Caco-2 (cell line): ENCODE measurements at regions not wholly inside any gene's neighbourhood (a gene's known extent, or its start where the extent isn't known, plus 50 kb on each side); places are given as distances from the start of the nearest gene placed in this dataset.

Experiments used
- BruUV-seq: library from RNA; stranded (reverse); fragments of 400-500 nt; replicated peaks from 2 replicates; lab custom pipeline; 2021; lab: Mats Ljungman, UMichigan
- CTCF ChIA-PET: fragments of 300-600 bp; sonication (Branson Sonifier 250); formaldehyde crosslinking; loops from one replicate; lab custom pipeline; 2022; ENCODE audit warnings: antibody characterized with exemption; lab: Charles Lee
- POLR2A ChIA-PET: fragments of 300-600 bp; sonication (Branson Sonifier 250); formaldehyde crosslinking; loops from one replicate; lab custom pipeline; 2022; ENCODE audit warnings: antibody characterized with exemption; lab: Charles Lee
- DNase-seq, 2 experiments: peaks; one replicate each; pipeline versions ENCODE4 v3.0.0 to v3.0.0-alpha.2; 2020 to 2022
- H3K27me3 ChIP-seq: replicated peaks from 2 replicates; pipeline ENCODE4 v1.6.0; 2011; ENCODE audit warnings: low read length; ENCODE audit not compliant: control insufficient read depth, insufficient read depth
- H3K36me3 ChIP-seq: 2 replicates; pipeline ENCODE4 v1.5.1; 2011; ENCODE audit warnings: low read length; ENCODE audit not compliant: control insufficient read depth, insufficient read depth
- H3K4me1 ChIP-seq: fragments of 250-450 bp; sonication (Bioruptor Pico); 2 replicates; pipeline ENCODE4 v1.5.1; 2020; ENCODE audit warnings: mild to moderate bottlenecking
- H3K4me3 ChIP-seq: 2 replicates; pipeline ENCODE4 v1.5.1; 2011; ENCODE audit warnings: low read depth, mild to moderate bottlenecking, control low read depth, low read length
- H3K9me3 ChIP-seq: fragments of 250-450 bp; sonication (Bioruptor Pico); 2 replicates; pipeline ENCODE4 v1.5.1; 2020; ENCODE audit warnings: mild to moderate bottlenecking, moderate library complexity
- H3K27ac Mint-ChIP-seq: one replicate; pipeline ENCODE4 v1.8.0; 2022; ENCODE audit warnings: mixed read lengths; ENCODE audit not compliant: unreplicated experiment
- H3K27me3 Mint-ChIP-seq: one replicate; pipeline ENCODE4 v1.8.0; 2022; ENCODE audit warnings: mixed read lengths; ENCODE audit not compliant: insufficient read depth, unreplicated experiment
- H3K36me3 Mint-ChIP-seq: one replicate; pipeline ENCODE4 v1.8.0; 2022; ENCODE audit warnings: mild to moderate bottlenecking, mixed read lengths; ENCODE audit not compliant: insufficient read depth, unreplicated experiment
- H3K4me1 Mint-ChIP-seq: one replicate; pipeline ENCODE4 v1.8.0; 2022; ENCODE audit warnings: low read depth, mixed read lengths; ENCODE audit not compliant: unreplicated experiment
- H3K4me3 Mint-ChIP-seq: one replicate; pipeline ENCODE4 v1.8.0; 2022; ENCODE audit warnings: mild to moderate bottlenecking, moderate library complexity, mixed read lengths; ENCODE audit not compliant: unreplicated experiment
- H3K9me3 Mint-ChIP-seq: one replicate; pipeline ENCODE4 v1.8.0; 2022; ENCODE audit warnings: mixed read lengths; ENCODE audit not compliant: unreplicated experiment
- CTCF ChIP-seq, 2 experiments: fragments of 200-600 bp in 1 of 2; IDR thresholded peaks; 1 replicate in 1 of 2; 2 replicates in 1 of 2; pipeline versions ENCODE4 v1.5.1 to v1.8.0; 2011 to 2022; ENCODE audit warnings: antibody characterized with exemption in 1 of 2, control low read depth in 1 of 2, inconsistent platforms in 1 of 2, low read depth in 1 of 2, low read length in 1 of 2, mild to moderate bottlenecking in 1 of 2, moderate library complexity in 1 of 2; ENCODE audit not compliant: insufficient read depth in 1 of 2, severe bottlenecking in 1 of 2, unreplicated experiment in 1 of 2
- intact Hi-C: fragments of 100-400 bp; cut with micrococcal nuclease; formaldehyde crosslinking; loops from one replicate; pipeline ENCODE4 v1.10.0; 2022; ENCODE audit not compliant: unreplicated experiment

GRCh38 chr1:70840260-70840953, 207.2 kb downstream of the PTGER3 start:
- H3K9me3 Mint-ChIP-seq, result no peaks in the 10 kb centered on the region
- H3K27me3 Mint-ChIP-seq, result no peaks in the 10 kb centered on the region
- H3K27ac Mint-ChIP-seq, result no peak overlapping the region
- no peak overlapping the region for H3K4me3 Mint-ChIP-seq
- Histone ChIP-seq H3K36me3 (no peaks in the 10 kb centered on the region), H3K27me3 (no peaks in the 10 kb centered on the region), H3K4me3 (no peak overlapping the region), H3K9me3 (no peaks in the 10 kb centered on the region), H3K4me1 (no peaks in the 10 kb centered on the region)
- POLR2A ChIA-PET, result no interaction called here
- H3K36me3 Mint-ChIP-seq, result no peaks in the 10 kb centered on the region
- intact Hi-C loops, result no loop called here
- no TSS peak for BruUV-seq
- DNase-seq, result no peak
- CTCF ChIA-PET, result no interaction called here
- H3K4me1 Mint-ChIP-seq, result no peaks in the 10 kb centered on the region
- no peak for TF ChIP-seq CTCF (IDR thresholded peaks at IDR 0.05; ENCODE audit: insufficient read depth in 1 of 2, low read depth in 1 of 2, low read length in 1 of 2, severe bottlenecking in 1 of 2, unreplicated experiment in 1 of 2)

- no peaks in the 10 kb centered on the region for H3K36me3 ChIP-seq
- ChIA-PET POLR2A (no interaction called here), CTCF (no interaction called here)
- Mint-ChIP-seq H3K4me1 (no peaks in the 10 kb centered on the region), H3K9me3 (peaks cover 9% of the 10 kb centered on the region), H3K36me3 (no peaks in the 10 kb centered on the region), H3K27me3 (no peaks in the 10 kb centered on the region), H3K27ac (no peak overlapping the region), H3K4me3 (no peak overlapping the region)
- no peaks in the 10 kb centered on the region for H3K4me1 ChIP-seq
- no peak for TF ChIP-seq CTCF (IDR thresholded peaks at IDR 0.05; ENCODE audit: insufficient read depth in 1 of 2, low read depth in 1 of 2, low read length in 1 of 2, severe bottlenecking in 1 of 2, unreplicated experiment in 1 of 2)
- no peaks in the 10 kb centered on the region for H3K9me3 ChIP-seq
- BruUV-seq, result no TSS peak
- intact Hi-C loops, result no loop called here
- no peak overlapping the region for H3K4me3 ChIP-seq
- no peaks in the 10 kb centered on the region for H3K27me3 ChIP-seq
- no peak for DNase-seq
Measured at GRCh38 chr1:70842562-70842961, 205.1 kb downstream of the PTGER3 start.

GRCh38 chr1:70843452-70843851, 204.2 kb downstream of the PTGER3 start:
- Histone ChIP-seq H3K9me3 (no peaks in the 10 kb centered on the region), H3K27me3 (no peaks in the 10 kb centered on the region), H3K4me3 (no peak overlapping the region), H3K36me3 (no peaks in the 10 kb centered on the region), H3K4me1 (no peaks in the 10 kb centered on the region)
- no peak for TF ChIP-seq CTCF (IDR thresholded peaks at IDR 0.05; ENCODE audit: insufficient read depth in 1 of 2, low read depth in 1 of 2, low read length in 1 of 2, severe bottlenecking in 1 of 2, unreplicated experiment in 1 of 2)
- no peak for DNase-seq
- CTCF ChIA-PET, result no interaction called here
- no peak overlapping the region for H3K4me3 Mint-ChIP-seq
- no peaks in the 10 kb centered on the region for H3K27me3 Mint-ChIP-seq
- no peaks in the 10 kb centered on the region for H3K4me1 Mint-ChIP-seq
- H3K27ac Mint-ChIP-seq, result no peak overlapping the region
- POLR2A ChIA-PET, result no interaction called here
- peaks cover 9% of the 10 kb centered on the region for H3K9me3 Mint-ChIP-seq
- BruUV-seq, result no TSS peak
- H3K36me3 Mint-ChIP-seq, result no peaks in the 10 kb centered on the region
- intact Hi-C loops, result no loop called here
